GOT3 (cell line): ENCODE measurements at regions not wholly inside any gene's neighbourhood (a gene's known extent, or its start where the extent isn't known, plus 50 kb on each side); places are given as distances from the start of the nearest gene placed in this dataset.

Experiments
- DNase-seq: peaks from one replicate; lab custom pipeline; 2025; ENCODE audit warnings: mixed read lengths; lab: John Stamatoyannopoulos, UW

DNA sequence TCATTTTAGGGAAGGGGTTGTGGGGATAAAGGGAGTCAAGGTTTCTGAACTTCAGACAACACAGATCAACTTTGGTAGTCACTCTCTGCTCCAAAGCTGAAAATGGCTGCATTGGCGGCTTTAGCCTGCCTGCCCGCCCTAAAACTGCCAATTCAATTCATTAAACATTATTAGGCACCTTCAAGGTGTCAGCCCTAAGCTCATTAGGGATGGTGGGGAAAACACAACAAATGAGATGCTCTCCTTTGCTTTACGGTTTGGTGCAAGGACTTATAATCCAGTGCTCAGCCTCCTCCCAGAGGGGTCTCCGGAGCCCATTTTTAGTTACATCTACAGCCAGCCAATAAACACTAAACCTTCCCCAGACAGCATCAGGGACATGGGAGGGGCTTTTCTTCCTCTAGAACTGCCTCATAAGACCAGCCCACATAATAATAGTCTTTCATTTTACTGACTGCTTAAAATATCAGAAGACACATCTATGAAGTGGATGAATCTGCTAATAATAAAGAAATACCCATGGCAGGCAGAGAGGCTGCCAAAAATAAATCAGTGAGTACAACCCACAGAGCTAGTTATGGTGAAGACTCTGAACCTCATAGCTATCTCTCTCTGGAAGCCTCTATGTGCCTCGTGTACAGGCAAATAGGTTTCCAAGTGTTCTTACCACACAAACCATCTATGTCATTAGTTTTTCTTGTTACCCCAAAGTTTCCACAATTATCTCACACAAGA lies 102.8 kb upstream of the NCAM1 start:
- no peak for DNase-seq

DNA sequence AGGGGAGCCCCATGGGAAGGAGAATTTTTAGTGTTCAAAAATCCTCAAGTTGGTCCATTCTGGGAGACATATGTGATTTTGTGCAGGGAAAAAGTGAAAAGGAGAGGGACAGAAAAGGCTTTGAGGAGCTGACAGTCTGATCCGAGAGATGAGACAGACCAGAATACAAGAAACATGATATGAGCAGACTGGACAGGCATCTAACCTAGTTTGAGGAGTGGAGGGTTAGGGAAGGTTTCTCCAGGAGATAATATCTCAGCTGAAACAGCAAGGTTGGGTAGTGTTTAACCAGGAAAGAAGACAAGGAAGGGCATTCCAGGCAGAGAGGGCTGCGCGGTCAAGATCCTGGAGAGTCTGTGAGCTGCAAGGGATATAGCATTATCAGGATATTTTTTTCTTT lies 101.4 kb upstream of the NCAM1 start:
- DNase-seq = no peak

DNA sequence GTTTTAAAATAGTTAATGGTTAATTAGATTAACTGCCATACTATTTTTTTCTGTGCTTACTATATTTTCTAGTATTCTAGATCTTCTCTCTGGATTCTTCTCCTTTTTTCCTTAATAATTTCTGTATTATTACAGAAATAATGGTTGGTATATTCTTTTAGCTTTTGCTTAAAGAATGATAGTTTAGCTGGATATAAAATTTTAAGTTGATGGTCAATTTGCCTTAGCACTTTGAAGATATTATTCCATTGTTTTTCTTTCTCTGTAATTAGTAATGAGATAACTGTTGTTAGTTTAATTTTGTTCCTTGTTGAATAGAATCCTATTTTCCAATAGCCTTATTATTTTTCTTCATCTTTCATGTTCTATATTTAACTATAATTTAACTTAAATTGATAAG lies 99.9 kb upstream of the NCAM1 start:
- DNase-seq = no peak

DNA sequence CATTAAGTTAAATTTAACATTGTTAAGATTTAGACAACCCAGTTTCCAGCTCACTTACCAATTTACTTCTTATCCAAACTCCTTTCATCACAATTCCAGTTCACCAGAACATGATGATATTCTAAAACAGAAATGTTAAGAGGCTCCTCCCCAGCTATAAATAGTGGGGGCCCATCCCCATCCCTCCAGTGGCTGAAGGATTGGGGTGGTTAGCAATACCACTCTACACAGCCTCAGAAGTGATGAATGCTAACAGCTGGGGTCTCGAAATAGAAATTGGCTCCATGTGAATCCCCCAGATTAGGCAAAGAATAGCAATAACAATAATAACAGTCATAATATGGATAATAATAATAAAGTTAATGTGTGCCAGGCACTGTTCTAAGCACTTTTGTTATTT lies 97.9 kb upstream of the NCAM1 start:
- no peak for DNase-seq

DNA sequence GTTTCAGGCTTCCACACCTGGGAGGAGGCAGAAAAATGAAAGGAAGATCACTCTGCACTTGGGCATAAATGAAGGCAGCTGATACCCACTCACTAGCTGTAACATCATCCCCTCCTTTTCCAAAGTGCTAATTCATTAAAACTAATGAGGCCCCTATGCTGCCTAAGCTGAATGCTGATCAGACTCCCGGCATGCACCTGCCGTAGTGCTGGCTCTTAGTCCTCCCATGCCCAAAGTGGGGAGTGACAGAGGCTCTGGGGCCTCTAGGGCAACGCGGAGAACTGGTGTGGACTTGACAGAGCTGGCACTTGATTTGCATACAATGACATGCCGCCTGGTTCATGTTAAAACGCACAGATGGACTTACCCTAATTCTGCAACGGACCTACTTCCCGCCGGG lies 96.5 kb upstream of the NCAM1 start:
- no peak for DNase-seq

DNA sequence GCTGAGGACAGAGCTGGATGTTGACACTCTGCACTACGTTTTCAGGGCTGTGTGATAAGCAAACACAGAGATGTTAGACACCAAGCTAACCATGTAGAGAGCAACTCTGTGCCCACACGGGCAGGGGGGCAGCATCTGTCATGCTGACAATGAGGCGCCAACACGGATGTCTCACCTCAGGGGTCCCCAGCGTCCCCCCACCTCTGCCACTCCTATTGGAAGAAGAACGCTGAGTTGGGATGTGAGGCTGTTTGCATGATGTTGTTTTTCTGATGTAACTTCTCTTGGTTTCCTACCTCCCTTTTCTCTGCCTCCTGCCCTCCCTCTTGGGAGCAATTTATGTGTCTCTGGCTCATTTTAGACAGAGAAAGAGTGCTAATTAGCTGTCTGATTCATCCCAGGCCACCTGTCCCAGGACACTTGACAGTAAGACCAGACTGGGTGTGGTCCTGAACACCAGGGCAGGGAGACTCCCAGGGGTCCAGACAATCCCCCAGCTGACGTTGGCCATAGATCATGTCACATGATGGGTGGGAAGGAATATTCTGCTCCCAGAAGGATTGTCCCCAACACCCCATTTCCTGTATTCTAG lies 89.2 kb upstream of the NCAM1 start:
- no peak for DNase-seq

DNA sequence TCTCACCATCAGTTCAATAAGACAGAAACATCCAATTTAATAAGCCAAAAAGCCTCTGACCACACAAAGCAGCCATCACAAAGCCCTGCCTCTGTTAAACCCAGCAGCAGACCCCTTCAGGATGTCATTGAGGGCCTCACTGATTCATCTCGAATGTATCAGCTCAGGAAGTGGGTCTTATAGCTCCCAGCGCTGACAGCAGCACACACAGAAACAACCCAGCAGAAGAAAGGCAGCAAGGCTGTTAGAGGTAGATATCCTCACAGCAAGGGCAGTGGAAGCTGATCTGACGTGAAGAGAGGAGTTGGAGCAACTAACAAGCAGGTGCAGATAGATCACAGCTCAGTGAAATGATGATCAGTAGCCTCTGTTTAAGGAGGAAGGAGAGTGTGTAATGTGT lies 86.2 kb upstream of the NCAM1 start:
- no peak for DNase-seq

DNA sequence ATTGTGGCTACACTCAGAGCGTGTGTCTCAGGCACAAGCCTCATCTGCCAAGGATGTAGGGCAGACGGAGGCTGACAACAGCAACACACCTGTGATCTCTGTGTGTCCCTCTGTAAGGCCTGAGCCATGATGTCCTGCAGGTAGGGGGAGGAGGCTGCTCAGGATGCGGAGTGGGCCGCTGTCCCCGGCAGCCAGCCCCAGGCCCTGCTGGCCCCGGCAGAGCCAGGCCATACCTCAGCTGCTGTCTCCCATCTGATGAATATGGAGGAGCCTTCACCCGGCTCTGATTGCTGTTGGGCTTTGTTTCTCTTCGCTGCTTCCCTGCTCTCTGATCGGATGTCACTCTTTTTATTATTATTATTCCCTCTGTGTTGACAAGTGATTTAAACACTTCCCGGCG lies 83.6 kb upstream of the NCAM1 start:
- DNase-seq = no peak

DNA sequence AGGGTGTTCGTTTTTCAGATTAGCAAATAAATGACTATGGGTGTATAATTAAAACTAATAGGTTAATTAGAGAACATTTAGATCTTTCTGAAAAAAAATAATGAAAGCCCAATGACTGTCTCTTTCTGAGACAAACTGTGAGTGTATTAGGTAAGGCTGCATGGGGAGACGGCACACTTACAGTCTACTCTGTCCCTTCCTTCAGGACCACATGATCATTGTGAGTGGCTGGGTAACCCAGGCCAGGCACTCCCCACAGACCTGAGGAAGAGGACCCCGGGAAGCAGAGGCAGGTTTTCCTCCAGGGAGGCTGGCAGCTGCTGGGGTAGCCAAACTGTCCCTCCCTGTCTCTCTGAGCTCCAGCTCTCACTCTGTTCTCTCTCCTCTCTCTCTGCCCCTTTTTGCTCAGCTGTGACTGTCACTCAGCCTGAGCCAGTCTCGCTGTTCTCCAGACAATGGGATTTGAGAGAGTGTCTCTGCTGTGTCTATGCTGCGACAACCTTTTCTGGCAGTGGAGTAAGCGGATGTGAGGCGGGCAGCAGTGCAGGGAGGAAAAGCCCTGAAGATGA lies 83.1 kb upstream of the NCAM1 start:
- no peak for DNase-seq

DNA sequence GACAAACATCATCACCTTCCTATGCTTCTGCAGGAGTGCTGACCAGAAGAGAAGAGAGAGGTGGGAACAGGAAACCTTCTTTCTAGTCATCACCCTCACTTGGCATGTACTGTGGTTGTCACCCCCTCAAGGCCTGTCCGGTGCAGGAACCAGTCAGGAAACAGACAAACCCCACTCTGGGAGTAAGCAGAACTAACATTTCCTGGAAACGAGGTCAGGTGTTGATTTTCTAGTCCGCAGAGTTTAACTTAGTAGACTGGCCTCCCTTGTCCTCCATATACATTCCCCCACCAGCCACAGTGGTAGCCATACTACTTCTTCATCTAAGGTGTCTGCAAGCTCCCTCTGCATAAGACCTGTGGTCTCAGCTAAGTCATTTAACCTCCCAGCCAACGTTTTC lies 80.7 kb upstream of the NCAM1 start:
- DNase-seq = no peak

DNA sequence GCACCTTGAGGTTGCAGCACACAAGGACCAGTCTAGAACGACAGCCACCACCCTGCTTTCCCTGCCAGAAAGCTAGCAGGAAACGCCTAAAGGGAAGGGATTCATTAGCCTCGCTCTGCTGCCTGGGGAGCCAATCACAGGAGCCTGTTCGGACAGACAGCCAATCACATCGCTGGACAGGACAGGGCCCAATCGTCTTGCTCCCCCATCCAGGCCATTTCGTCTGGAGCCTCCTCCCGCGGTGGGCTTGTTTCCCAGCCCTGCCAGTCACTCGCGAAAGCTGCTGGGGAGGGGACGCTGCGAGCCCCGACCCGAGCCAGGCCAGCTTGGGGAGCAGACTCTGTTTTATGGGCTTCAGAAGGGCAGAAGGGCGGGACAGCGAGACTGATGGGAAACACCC lies 79.8 kb upstream of the NCAM1 start:
- peak; percentile 1 for DNase-seq

DNA sequence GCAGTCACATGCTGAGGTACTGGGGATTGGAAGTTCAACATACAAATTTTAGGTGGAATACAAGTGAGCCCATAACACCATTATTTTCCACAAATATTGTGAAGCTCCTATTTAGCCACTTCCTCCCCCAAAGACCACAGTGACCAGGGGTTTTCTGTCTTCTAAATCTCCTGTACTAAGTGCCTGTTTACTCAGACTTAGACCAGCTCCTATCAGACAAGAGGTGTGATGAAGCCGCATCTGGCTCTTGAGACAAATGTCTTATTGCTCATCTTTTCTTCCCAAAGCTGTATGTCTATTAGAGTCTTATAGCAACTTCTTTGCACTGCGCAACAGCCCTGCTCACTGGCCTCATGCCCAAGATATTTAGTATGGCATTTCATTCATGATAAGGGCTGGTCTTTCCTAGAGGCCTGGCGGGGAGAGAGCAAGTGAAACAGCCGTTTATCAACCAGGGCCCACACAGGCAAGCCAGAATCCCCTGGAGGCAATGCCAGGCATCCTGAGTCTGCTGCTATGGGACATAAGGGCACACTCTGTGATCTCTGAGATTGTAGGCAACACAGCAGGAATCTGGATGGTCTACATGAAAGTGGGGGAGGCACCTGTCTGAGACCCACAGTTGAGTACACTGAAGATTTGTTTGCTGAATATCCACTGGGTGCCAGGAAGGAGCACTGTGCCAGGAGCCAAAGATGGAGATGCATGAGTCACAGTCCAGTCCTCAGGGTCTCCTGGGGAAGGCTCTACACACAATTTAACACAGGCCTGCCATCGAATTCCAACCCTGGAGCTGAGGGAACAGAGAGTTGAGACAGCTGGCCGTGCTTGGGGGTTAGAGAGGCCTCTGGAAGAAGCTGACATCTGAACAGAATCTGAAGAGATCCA lies 78.5 kb upstream of the NCAM1 start:
- no peak for DNase-seq

DNA sequence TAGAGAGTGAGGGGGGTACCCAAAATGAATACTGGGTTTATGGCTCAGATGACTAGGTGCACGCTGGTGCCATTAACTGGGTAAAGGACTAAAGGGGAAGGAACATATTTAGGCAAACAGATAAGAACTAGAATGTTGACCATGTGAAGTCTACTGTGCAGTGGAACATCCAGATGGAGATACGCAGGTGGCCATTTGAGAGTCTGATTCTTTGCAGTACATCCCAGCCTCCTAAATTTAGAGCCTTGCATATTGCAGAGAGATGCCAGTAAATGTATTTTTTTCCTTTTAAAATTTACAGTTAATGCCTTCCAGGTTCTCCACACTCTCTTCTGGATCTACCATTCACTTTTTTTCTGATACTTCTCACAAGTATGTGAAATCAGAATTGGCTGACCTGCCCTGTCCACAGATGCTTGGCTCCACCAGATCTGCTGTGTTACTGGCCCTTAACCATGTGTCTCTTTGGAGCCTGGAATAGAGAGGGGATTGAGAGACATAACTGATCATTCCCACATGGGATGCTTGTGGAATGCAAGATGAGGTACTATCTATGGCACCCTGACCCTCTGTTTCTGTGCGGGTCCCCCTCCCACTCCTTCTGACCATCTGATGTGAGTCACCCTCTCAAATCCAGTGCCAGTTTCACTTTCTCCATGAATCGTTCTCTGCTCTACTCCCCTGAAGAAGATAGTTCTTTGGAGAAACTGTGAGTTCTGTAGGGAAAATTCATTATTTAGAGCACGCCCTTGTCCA lies 77.0 kb upstream of the NCAM1 start:
- DNase-seq = no peak

DNA sequence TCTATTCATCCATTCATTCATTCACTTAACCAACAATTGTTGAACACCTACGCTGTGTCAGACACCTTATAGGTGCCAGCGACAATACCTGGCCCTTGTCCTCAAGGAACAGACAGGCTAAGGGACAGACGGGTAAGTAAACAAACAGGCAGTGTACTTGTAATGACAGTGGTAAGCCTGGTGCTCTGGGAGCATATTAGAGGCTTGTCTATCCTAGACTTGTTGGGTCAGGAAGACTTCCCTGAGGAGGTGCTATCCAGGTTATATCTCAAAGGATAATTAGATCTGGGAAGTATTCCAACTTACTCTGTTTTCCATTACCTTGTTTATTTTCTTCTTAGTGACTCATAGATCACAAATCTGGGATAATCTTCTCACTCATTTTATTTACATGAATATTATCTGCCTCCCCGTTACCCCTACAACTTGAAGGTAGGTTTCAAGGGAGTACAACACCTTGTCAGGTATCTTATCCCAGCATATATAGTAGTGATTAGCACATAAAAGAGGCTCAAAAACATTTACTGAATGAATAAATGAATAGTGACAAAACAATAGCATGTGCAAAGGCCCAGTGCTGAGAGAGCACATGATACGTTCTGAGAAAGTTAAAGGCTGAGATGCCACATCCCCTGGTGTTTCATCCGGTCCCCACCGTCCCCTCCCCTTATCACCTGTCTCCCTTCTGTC lies 75.3 kb upstream of the NCAM1 start:
- no peak for DNase-seq

DNA sequence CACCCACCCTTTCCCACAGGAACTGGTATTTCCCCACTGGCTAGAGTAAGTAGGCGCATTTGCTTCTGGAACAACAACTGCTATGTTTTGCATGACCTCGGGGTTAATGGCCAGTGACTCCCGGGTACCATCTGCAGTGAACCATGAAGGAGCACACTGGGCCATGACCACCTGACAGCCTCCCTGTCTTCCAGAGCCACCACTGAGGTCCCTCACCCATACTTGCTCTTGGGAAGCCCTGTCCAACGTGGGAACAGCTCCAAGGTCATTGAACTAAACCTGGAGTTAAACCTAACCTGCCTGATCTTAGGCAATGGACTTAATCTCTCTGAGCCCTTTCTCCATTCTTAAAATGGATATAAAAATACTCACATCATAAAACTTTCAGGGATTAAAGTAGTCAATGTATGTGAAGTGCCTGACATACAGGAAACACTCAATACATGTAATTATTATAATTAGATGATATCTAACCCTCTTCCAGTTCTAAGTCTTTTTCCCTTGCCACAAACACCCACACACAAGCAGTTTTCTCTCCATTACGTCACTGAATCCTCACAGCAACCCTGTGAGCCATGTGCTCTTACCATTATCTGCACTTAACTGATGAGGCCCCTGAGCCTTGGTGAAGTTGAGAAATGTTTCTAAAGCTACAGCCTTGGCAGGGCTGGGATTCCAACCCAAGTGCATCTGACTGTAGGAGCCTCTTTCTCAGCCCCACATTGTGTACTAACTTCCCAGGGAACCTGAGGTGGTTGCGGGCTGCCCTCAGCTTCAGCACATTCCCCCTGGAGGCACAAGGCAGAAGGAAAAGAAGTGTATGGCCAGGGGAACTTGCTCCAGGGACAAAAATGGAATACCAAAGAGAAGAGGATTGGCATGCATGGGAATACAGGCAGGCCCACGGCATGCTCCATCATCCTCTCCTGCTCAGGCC lies 74.5 kb upstream of the NCAM1 start:
- no peak for DNase-seq

DNA sequence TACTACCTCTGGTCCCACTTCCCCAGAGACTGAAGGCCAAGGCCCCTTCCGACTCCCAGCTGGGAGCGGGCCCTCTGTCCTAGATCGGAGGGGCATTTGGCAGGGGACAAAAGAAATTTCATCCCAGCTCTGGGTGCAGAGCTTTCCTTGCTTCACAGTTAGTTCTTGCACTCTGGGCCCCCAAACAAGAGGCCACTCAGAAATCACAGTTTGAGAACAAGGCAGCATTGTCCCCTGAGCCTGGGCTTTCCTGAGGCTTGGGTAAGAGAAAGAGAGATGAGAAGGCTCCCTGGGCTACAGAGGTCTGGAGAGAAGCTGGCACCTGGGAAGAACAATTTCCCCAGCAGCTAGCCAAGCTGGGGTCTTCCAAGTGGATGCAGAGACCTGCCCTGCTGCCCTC lies 71.8 kb upstream of the NCAM1 start:
- DNase-seq = no peak

DNA sequence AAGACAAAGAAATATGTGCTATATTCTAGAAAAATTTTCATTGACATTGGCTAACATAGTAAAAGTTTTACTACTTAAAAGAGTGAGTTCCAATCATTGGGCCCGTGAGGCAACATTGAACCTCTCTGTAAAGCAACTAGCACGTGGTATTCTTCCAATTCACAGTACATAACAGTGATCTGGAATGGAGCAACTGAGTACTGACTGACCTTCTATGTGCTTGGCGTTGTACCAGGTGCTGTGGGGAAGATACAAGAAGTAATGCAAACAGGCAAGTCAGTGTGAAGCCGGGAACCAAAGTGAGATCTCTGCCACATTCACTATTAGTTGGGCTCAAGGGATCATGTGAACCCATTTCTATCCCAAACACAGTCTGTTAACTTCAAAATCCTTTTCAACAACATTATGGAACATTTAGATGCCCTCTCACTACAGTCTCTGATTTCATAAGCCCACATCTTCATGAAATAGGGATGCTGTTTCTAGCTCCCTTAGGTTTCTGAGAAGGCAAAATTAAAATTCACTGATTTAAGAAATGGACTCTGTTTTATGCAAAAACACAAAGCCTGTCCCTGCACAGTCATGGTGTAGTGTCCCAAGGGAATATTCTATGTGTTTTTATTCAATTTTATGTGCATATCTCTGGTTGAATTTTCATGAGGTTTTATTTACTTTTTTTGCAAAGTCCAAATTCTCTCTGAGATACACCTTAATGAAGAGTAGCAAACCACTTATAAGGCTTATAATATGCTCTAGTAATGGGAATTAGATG lies 61.8 kb upstream of the NCAM1 start:
- no peak for DNase-seq

DNA sequence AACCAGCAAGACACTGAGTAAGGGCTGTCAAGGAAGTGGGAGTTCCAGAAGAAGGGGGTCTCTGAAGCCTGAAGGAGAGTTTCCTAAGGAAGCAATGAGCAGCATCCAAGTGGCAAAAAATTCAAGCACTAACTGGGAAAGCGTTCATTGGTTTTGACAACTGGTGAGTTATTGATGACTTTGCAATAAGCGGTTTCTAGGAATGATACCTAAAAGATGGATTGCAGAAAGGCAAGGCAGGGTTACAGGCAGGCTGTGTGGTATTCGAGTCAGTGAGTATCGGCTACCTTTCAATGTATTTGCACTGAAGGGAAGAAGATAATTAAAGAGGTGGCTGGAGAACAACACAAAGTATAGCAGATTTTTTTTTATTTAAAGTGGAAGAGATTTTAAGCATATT lies 59.3 kb upstream of the NCAM1 start:
- DNase-seq = no peak

DNA sequence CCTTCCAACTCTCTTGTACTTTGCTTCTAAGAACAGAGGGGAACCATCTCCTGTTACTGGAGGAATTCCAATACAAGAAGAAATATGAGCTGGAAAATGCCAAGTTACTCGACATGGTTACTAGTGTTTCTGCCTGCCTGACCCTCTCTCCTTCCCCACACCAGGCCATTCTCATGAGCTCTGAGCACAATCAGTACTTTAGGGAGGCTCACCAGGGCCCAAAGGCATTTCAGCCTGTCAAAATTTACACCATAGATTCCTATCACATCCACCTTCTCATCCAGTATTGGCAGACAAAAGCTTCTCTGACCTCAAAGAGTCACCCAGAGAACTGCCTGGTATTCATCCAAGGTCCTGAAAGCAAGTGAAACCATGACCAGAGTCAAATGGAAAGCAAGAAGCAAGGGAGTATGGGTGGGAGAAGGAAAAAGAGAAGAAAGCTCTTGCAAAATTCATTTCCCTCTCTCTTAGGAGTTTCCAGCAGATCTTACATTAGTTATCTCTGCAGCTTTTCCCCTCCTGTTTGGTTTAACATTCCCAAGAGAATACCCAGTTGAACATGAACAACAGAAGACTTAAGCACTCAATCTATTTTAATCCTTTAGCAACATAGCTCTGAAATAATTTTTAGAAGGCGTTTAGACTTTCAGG lies 58.7 kb upstream of the NCAM1 start:
- DNase-seq = no peak
